ENCODE measurements at regions not wholly inside any gene's neighbourhood (a gene's known extent, or its start where the extent isn't known, plus 50 kb on each side); places are given as distances from the start of the nearest gene placed in this dataset.

- no CpG with 5 or more reads among the region's 1 CpG for WGBS (ENCODE audit: insufficient coverage)
Observed at GRCh38 chr10:9291081-9291480, 1236.6 kb downstream of the GATA3 start.

GRCh38 chr10:9294132-9294663, 1239.7 kb downstream of the GATA3 start:
- TF ChIP-seq CTCF (IDR thresholded peaks at IDR 0.05), result no peak
- no peaks in the 10 kb centered on the region for H3K9me3 Mint-ChIP-seq
- no peaks in the 10 kb centered on the region for H3K36me3 Mint-ChIP-seq
- peaks cover 0 to 26% of the 10 kb centered on the region in 2 donors for H3K27me3 Mint-ChIP-seq (ENCODE audit: low read depth in 2 of 2)
- DNase-seq (no peak), ATAC-seq (no peak)
- Histone ChIP-seq H3K36me3 (ENCODE audit: control insufficient read depth, insufficient read depth, low read length) (no peaks in the 10 kb centered on the region), H3K4me1 (ENCODE audit: control insufficient read depth, insufficient read depth, low read length) (no peaks in the 10 kb centered on the region), H3K27me3 (ENCODE audit: control insufficient read depth, insufficient read depth, low read length) (no peaks in the 10 kb centered on the region), H3K27ac (ENCODE audit: low read length) (no peak overlapping the region), H3K4me3 (ENCODE audit: low read length) (no peak overlapping the region), H3K9me3 (ENCODE audit: control insufficient read depth, insufficient read depth, low read length) (no peaks in the 10 kb centered on the region)
- H3K4me1 Mint-ChIP-seq, result no peaks in the 10 kb centered on the region
- no peak overlapping the region for H3K4me3 Mint-ChIP-seq
- WGBS (ENCODE audit: insufficient coverage), result 52% methylated on average over 4 of the region's 4 CpGs
- H3K27ac Mint-ChIP-seq, result no peak overlapping the region
- intact Hi-C loops (cut with micrococcal nuclease), result no loop called here

More at GRCh38 chr10:9291081-9291480, 1236.6 kb downstream of the GATA3 start:
- no peak overlapping the region for H3K4me3 Mint-ChIP-seq
- H3K27ac Mint-ChIP-seq, result no peak overlapping the region
- H3K36me3 Mint-ChIP-seq, result no peaks in the 10 kb centered on the region
- H3K4me1 ChIP-seq (ENCODE audit: control insufficient read depth, insufficient read depth, low read length), result no peaks in the 10 kb centered on the region
- ATAC-seq, result peak in 1 of 3 donors; percentile 35
- no peaks in the 10 kb centered on the region for H3K9me3 Mint-ChIP-seq
- H3K9me3 ChIP-seq (ENCODE audit: control insufficient read depth, insufficient read depth, low read length), result no peaks in the 10 kb centered on the region
- intact Hi-C loops (cut with micrococcal nuclease), result no loop called here
- H3K27me3 ChIP-seq (ENCODE audit: control insufficient read depth, insufficient read depth, low read length), result no peaks in the 10 kb centered on the region
- no peak for DNase-seq
- H3K4me1 Mint-ChIP-seq, result no peaks in the 10 kb centered on the region
- TF ChIP-seq CTCF (IDR thresholded peaks at IDR 0.05), result no peak
- H3K27me3 Mint-ChIP-seq (ENCODE audit: low read depth in 2 of 2), result peaks cover 2 to 14% of the 10 kb centered on the region in 2 donors
- no peaks in the 10 kb centered on the region for H3K36me3 ChIP-seq (ENCODE audit: control insufficient read depth, insufficient read depth, low read length)
- H3K27ac ChIP-seq (ENCODE audit: low read length), result no peak overlapping the region
- no peak overlapping the region for H3K4me3 ChIP-seq (ENCODE audit: low read length)

GRCh38 chr10:9294865-9295264, 1240.4 kb downstream of the GATA3 start:
- Histone ChIP-seq H3K4me1 (ENCODE audit: control insufficient read depth, insufficient read depth, low read length) (no peaks in the 10 kb centered on the region), H3K9me3 (ENCODE audit: control insufficient read depth, insufficient read depth, low read length) (no peaks in the 10 kb centered on the region), H3K36me3 (ENCODE audit: control insufficient read depth, insufficient read depth, low read length) (no peaks in the 10 kb centered on the region), H3K27ac (ENCODE audit: low read length) (no peak overlapping the region), H3K27me3 (ENCODE audit: control insufficient read depth, insufficient read depth, low read length) (no peaks in the 10 kb centered on the region), H3K4me3 (ENCODE audit: low read length) (no peak overlapping the region)
- Mint-ChIP-seq H3K4me3 (no peak overlapping the region), H3K9me3 (no peaks in the 10 kb centered on the region), H3K4me1 (no peaks in the 10 kb centered on the region), H3K27ac (no peak overlapping the region), H3K27me3 (ENCODE audit: low read depth in 2 of 2) (peaks cover 0 to 27% of the 10 kb centered on the region in 2 donors), H3K36me3 (no peaks in the 10 kb centered on the region)
- TF ChIP-seq CTCF (IDR thresholded peaks at IDR 0.05), result no peak
- WGBS (ENCODE audit: insufficient coverage), result 90% methylated on average over 1 of the region's 1 CpG
- intact Hi-C loops (cut with micrococcal nuclease), result no loop called here
- no peak for DNase-seq
- ATAC-seq, result peak in 1 of 3 donors; percentile 66

- Histone ChIP-seq H3K4me1 (ENCODE audit: control insufficient read depth, insufficient read depth, low read length) (no peaks in the 10 kb centered on the region), H3K4me3 (ENCODE audit: low read length) (no peak overlapping the region), H3K27ac (ENCODE audit: low read length) (no peak overlapping the region), H3K27me3 (ENCODE audit: control insufficient read depth, insufficient read depth, low read length) (no peaks in the 10 kb centered on the region), H3K9me3 (ENCODE audit: control insufficient read depth, insufficient read depth, low read length) (no peaks in the 10 kb centered on the region), H3K36me3 (ENCODE audit: control insufficient read depth, insufficient read depth, low read length) (no peaks in the 10 kb centered on the region)
- H3K36me3 Mint-ChIP-seq, result no peaks in the 10 kb centered on the region
- no peak overlapping the region for H3K4me3 Mint-ChIP-seq
- peaks cover 0 to 19% of the 10 kb centered on the region in 2 donors for H3K27me3 Mint-ChIP-seq (ENCODE audit: low read depth in 2 of 2)
- TF ChIP-seq CTCF (IDR thresholded peaks at IDR 0.05), result no peak
- H3K9me3 Mint-ChIP-seq, result no peaks in the 10 kb centered on the region
- intact Hi-C loops (cut with micrococcal nuclease), result no loop called here
- ATAC-seq, result no peak
- H3K27ac Mint-ChIP-seq, result no peak overlapping the region
- 77% methylated on average over 3 of the region's 4 CpGs for WGBS (ENCODE audit: insufficient coverage)
- no peak for DNase-seq
- no peaks in the 10 kb centered on the region for H3K4me1 Mint-ChIP-seq
Observed at GRCh38 chr10:9296190-9296589, 1241.7 kb downstream of the GATA3 start.
